ENCODE measurements at regions not wholly inside any gene's neighbourhood (a gene's known extent, or its start where the extent isn't known, plus 50 kb on each side); places are given as distances from the start of the nearest gene placed in this dataset.

DNA sequence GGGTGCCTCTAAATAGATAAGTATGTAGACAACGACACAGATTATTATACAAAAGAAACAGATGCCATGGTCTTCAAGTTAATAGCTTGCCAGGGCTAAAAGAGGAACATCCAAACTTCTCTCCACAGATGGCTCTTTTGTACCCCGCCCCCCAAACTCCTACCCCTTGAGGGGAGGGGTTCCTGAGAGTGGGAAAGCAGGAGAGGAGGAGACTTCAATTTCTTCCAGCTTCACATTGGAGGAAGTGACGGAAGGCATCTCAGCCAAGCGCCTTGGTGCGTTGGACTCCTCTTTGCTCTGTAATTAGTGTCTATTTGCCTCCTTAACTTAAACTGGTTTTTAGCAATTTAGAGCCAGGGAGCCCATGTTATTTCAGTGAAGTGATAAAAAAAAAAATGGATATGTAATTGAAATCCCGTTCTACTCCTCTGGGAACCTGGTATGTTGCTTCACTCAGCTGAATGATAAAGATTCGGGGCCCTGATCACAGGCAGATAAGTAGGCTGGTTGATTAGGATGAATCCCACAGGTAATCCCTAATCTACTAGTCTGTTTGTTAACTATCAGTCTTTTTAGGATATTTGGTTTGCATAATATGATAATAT is 580.9 kb upstream of the CADM1 start:
- TF ChIP-seq, protein P1, sequence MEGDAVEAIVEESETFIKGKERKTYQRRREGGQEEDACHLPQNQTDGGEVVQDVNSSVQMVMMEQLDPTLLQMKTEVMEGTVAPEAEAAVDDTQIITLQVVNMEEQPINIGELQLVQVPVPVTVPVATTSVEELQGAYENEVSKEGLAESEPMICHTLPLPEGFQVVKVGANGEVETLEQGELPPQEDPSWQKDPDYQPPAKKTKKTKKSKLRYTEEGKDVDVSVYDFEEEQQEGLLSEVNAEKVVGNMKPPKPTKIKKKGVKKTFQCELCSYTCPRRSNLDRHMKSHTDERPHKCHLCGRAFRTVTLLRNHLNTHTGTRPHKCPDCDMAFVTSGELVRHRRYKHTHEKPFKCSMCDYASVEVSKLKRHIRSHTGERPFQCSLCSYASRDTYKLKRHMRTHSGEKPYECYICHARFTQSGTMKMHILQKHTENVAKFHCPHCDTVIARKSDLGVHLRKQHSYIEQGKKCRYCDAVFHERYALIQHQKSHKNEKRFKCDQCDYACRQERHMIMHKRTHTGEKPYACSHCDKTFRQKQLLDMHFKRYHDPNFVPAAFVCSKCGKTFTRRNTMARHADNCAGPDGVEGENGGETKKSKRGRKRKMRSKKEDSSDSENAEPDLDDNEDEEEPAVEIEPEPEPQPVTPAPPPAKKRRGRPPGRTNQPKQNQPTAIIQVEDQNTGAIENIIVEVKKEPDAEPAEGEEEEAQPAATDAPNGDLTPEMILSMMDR (IDR thresholded peaks at IDR 0.05; ENCODE audit: low read depth, low read length, missing input control), result no peak
- TF ChIP-seq TAF1 (conservative IDR thresholded peaks at IDR 0.05) (no peak), SP1 (IDR thresholded peaks at IDR 0.05) (no peak)
- TF ChIP-seq, protein P2, sequence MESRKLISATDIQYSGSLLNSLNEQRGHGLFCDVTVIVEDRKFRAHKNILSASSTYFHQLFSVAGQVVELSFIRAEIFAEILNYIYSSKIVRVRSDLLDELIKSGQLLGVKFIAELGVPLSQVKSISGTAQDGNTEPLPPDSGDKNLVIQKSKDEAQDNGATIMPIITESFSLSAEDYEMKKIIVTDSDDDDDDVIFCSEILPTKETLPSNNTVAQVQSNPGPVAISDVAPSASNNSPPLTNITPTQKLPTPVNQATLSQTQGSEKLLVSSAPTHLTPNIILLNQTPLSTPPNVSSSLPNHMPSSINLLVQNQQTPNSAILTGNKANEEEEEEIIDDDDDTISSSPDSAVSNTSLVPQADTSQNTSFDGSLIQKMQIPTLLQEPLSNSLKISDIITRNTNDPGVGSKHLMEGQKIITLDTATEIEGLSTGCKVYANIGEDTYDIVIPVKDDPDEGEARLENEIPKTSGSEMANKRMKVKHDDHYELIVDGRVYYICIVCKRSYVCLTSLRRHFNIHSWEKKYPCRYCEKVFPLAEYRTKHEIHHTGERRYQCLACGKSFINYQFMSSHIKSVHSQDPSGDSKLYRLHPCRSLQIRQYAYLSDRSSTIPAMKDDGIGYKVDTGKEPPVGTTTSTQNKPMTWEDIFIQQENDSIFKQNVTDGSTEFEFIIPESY (IDR thresholded peaks at IDR 0.05), result no peak
- TF ChIP-seq, protein P3, sequence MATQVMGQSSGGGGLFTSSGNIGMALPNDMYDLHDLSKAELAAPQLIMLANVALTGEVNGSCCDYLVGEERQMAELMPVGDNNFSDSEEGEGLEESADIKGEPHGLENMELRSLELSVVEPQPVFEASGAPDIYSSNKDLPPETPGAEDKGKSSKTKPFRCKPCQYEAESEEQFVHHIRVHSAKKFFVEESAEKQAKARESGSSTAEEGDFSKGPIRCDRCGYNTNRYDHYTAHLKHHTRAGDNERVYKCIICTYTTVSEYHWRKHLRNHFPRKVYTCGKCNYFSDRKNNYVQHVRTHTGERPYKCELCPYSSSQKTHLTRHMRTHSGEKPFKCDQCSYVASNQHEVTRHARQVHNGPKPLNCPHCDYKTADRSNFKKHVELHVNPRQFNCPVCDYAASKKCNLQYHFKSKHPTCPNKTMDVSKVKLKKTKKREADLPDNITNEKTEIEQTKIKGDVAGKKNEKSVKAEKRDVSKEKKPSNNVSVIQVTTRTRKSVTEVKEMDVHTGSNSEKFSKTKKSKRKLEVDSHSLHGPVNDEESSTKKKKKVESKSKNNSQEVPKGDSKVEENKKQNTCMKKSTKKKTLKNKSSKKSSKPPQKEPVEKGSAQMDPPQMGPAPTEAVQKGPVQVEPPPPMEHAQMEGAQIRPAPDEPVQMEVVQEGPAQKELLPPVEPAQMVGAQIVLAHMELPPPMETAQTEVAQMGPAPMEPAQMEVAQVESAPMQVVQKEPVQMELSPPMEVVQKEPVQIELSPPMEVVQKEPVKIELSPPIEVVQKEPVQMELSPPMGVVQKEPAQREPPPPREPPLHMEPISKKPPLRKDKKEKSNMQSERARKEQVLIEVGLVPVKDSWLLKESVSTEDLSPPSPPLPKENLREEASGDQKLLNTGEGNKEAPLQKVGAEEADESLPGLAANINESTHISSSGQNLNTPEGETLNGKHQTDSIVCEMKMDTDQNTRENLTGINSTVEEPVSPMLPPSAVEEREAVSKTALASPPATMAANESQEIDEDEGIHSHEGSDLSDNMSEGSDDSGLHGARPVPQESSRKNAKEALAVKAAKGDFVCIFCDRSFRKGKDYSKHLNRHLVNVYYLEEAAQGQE (IDR thresholded peaks at IDR 0.05), result no peak
